HG02870 (cell line): ENCODE measurements at regions not wholly inside any gene's neighbourhood (a gene's known extent, or its start where the extent isn't known, plus 50 kb on each side); places are given as distances from the start of the nearest gene placed in this dataset.
A peak's percentile ranks its signal among the peaks of the same experiment; 100 is the strongest.

ENCODE experiments used
- ATAC-seq: cut with Tn5 transposase; IDR thresholded peaks from one replicate; pipeline ENCODE4 v1.9.1; 2021; ENCODE audit warnings: mild to moderate bottlenecking, moderate library complexity; ENCODE audit not compliant: unreplicated experiment

GRCh38 chr14:51395361-51395849 is 155.4 kb downstream of the TMX1 start:
- no peak for ATAC-seq

- no peak for ATAC-seq
These were observed 156.3 kb downstream of the TMX1 start for GRCh38 chr14:51396222-51396815.

GRCh38 chr14:51398898-51399297 is 158.9 kb downstream of the TMX1 start:
- ATAC-seq, result no peak

- no peak for ATAC-seq
These were observed 160.1 kb downstream of the TMX1 start for GRCh38 chr14:51400139-51400538.

GRCh38 chr14:51401272-51401671 is 161.2 kb downstream of the TMX1 start:
- ATAC-seq, result no peak

- no peak for ATAC-seq
These were observed 161.7 kb downstream of the TMX1 start for GRCh38 chr14:51401756-51402155.

GRCh38 chr14:51410897-51411296 is 170.8 kb downstream of the TMX1 start:
- no peak for ATAC-seq

GRCh38 chr14:51419685-51420084 is 179.6 kb downstream of the TMX1 start:
- no peak for ATAC-seq

- ATAC-seq, result no peak
These were observed 182.7 kb downstream of the TMX1 start for GRCh38 chr14:51422704-51423103.

- no peak for ATAC-seq
These were observed 184.0 kb downstream of the TMX1 start for GRCh38 chr14:51424041-51424440.

GRCh38 chr14:51424561-51425251 is 184.7 kb downstream of the TMX1 start:
- no peak for ATAC-seq

- no peak for ATAC-seq
These were observed 188.9 kb downstream of the TMX1 start for GRCh38 chr14:51428981-51429380.

GRCh38 chr14:51430079-51430478 is 190.0 kb downstream of the TMX1 start:
- no peak for ATAC-seq

GRCh38 chr14:51430633-51431032 is 190.6 kb downstream of the TMX1 start:
- no peak for ATAC-seq

GRCh38 chr14:51431033-51431709 is 191.1 kb downstream of the TMX1 start:
- peak; percentile 66 for ATAC-seq

- ATAC-seq, result no peak
These were observed 191.7 kb downstream of the TMX1 start for GRCh38 chr14:51431741-51432140.

GRCh38 chr14:51432302-51432948 is 192.4 kb downstream of the TMX1 start:
- ATAC-seq, result no peak

GRCh38 chr14:51436630-51437029 is 196.6 kb downstream of the TMX1 start:
- no peak for ATAC-seq

- no peak for ATAC-seq
These were observed 199.8 kb downstream of the TMX1 start for GRCh38 chr14:51439896-51440295.

- ATAC-seq, result no peak
These were observed 201.0 kb downstream of the TMX1 start for GRCh38 chr14:51441001-51441400.

GRCh38 chr14:51442513-51443175 is 202.6 kb downstream of the TMX1 start:
- ATAC-seq, result no peak
